Left lung (tissue), 4 donors: ENCODE measurements at regions not wholly inside any gene's neighbourhood (a gene's known extent, or its start where the extent isn't known, plus 50 kb on each side); places are given as distances from the start of the nearest gene placed in this dataset.

Experiments used
- ATAC-seq: fragments of 200-7000 bp; cut with Tn5 transposase; one replicate; pipeline ENCODE4 v1.9.1; 2020; ENCODE audit warnings: moderate library complexity
- DNase-seq, 4 donors: peaks; one replicate each; pipeline ENCODE4 v3.0.0-alpha.2; 2013 to 2020
- H3K27ac ChIP-seq, 2 donors: fragments of 200-600 bp; sonication (generic) in 1 of 2; one replicate each; pipeline versions ENCODE4 v1.5.0 to v1.8.0; 2020 to 2021
- H3K27me3 ChIP-seq, 2 donors: fragments of 200-600 bp; sonication (generic) in 1 of 2; one replicate each; pipeline versions ENCODE4 v1.5.0 to v1.8.0; 2020 to 2021
- H3K36me3 ChIP-seq, 2 donors: fragments of 200-600 bp; sonication (generic) in 1 of 2; one replicate each; pipeline versions ENCODE4 v1.5.0 to v1.8.0; 2020 to 2021
- H3K4me1 ChIP-seq, 2 donors: fragments of 200-600 bp; one replicate each; pipeline ENCODE4 v1.8.0; 2021
- H3K4me3 ChIP-seq, 2 donors: fragments of 200-600 bp; sonication (generic) in 1 of 2; one replicate each; pipeline versions ENCODE4 v1.5.0 to v1.8.0; 2020 to 2021; ENCODE audit warnings: mild to moderate bottlenecking in 1 of 2
- H3K9me3 ChIP-seq, 2 donors: fragments of 200-600 bp; sonication (generic) in 1 of 2; one replicate each; pipeline versions ENCODE4 v1.5.0 to v1.8.0; 2020 to 2021
- CTCF ChIP-seq, 2 donors: fragments of 200-600 bp; sonication (generic) in 1 of 2; IDR thresholded peaks; one replicate each; pipeline versions ENCODE4 v1.5.0 to v1.8.0; 2021; ENCODE audit warnings: antibody characterized with exemption in 2 of 2
- intact Hi-C, 2 donors: fragments of 100-400 bp; cut with DNase I; formaldehyde crosslinking; loops; one replicate each; pipeline versions ENCODE4 v1.11.2 to v1.14.2; 2022
- donor health status: DM: no; HTN: yes; CAD: no.
- donor health status: DM: no; HTN: no; CAD: no.

GRCh38 chr10:128594688-128595087, 468.5 kb upstream of the MKI67 start:
- no peak for DNase-seq
- H3K27ac ChIP-seq: no peak overlapping the region
- no peak for ATAC-seq
- no peak for TF ChIP-seq CTCF (IDR thresholded peaks at IDR 0.05)
- H3K4me3 ChIP-seq: no peak overlapping the region
- H3K36me3 ChIP-seq: no peaks in the 10 kb centered on the region
- intact Hi-C loops: no loop called here
- H3K9me3 ChIP-seq: no peaks in the 10 kb centered on the region
- no peaks in the 10 kb centered on the region for H3K27me3 ChIP-seq
- H3K4me1 ChIP-seq: no peaks in the 10 kb centered on the region

GRCh38 chr10:128596906-128597305, 470.7 kb upstream of the MKI67 start:
- no peaks in the 10 kb centered on the region for H3K4me1 ChIP-seq
- no peak overlapping the region for H3K4me3 ChIP-seq
- H3K36me3 ChIP-seq: no peaks in the 10 kb centered on the region
- ATAC-seq: no peak
- no peaks in the 10 kb centered on the region for H3K9me3 ChIP-seq
- intact Hi-C loops: no loop called here
- TF ChIP-seq CTCF (IDR thresholded peaks at IDR 0.05): no peak
- H3K27ac ChIP-seq: no peak overlapping the region
- no peaks in the 10 kb centered on the region for H3K27me3 ChIP-seq
- no peak for DNase-seq

GRCh38 chr10:128599030-128599429, 472.8 kb upstream of the MKI67 start:
- Histone ChIP-seq H3K27me3 (no peaks in the 10 kb centered on the region), H3K36me3 (no peaks in the 10 kb centered on the region), H3K4me1 (no peaks in the 10 kb centered on the region), H3K27ac (no peak overlapping the region), H3K9me3 (no peaks in the 10 kb centered on the region), H3K4me3 (no peak overlapping the region)
- TF ChIP-seq CTCF (IDR thresholded peaks at IDR 0.05): no peak
- ATAC-seq (no peak), DNase-seq (no peak)
- intact Hi-C loops: no loop called here

- DNase-seq (no peak), ATAC-seq (no peak)
- intact Hi-C loops: no loop called here
These were observed 473.3 kb upstream of the MKI67 start for GRCh38 chr10:128599538-128599937.

GRCh38 chr10:128602183-128602582, 476.0 kb upstream of the MKI67 start:
- no peak for TF ChIP-seq CTCF (IDR thresholded peaks at IDR 0.05)
- Histone ChIP-seq H3K4me3 (no peak overlapping the region), H3K27me3 (no peaks in the 10 kb centered on the region), H3K27ac (no peak overlapping the region), H3K4me1 (no peaks in the 10 kb centered on the region), H3K9me3 (no peaks in the 10 kb centered on the region), H3K36me3 (no peaks in the 10 kb centered on the region)
- no peak for DNase-seq
- intact Hi-C loops: no loop called here
- no peak for ATAC-seq

More at GRCh38 chr10:128599538-128599937, 473.3 kb upstream of the MKI67 start:
- TF ChIP-seq CTCF (IDR thresholded peaks at IDR 0.05): no peak
- no peak overlapping the region for H3K4me3 ChIP-seq
- no peaks in the 10 kb centered on the region for H3K9me3 ChIP-seq
- H3K4me1 ChIP-seq: no peaks in the 10 kb centered on the region
- H3K27me3 ChIP-seq: no peaks in the 10 kb centered on the region
- no peaks in the 10 kb centered on the region for H3K36me3 ChIP-seq
- H3K27ac ChIP-seq: no peak overlapping the region
